Keratinocyte (primary cell): ENCODE measurements at regions not wholly inside any gene's neighbourhood (a gene's known extent, or its start where the extent isn't known, plus 50 kb on each side); places are given as distances from the start of the nearest gene placed in this dataset.

Source experiments
- DNase-seq: peaks from one replicate; pipeline ENCODE4 v3.0.0-alpha.2; 2011; ENCODE audit warnings: low read depth, missing footprints, low spot score
- FAIRE-seq: peaks from 2 replicates; lab custom pipeline; 2011; peaks lifted over from hg19 to GRCh38; lab: Jason Lieb, UNC
- H2AFZ ChIP-seq: 2 replicates; pipeline ENCODE4 v1.6.0; 2012; ENCODE audit warnings: low read length, control low read depth, inconsistent platforms; ENCODE audit not compliant: control insufficient read depth
- H3K27ac ChIP-seq: 2 replicates; pipeline ENCODE4 v1.5.1; 2011; ENCODE audit warnings: low read length; ENCODE audit not compliant: control insufficient read depth, insufficient read depth
- H3K27me3 ChIP-seq: 3 replicates; pipeline ENCODE4 v1.6.0; 2011; ENCODE audit warnings: low read length; ENCODE audit not compliant: control insufficient read depth, insufficient read depth; ENCODE audit errors: extremely low read depth
- H3K36me3 ChIP-seq, 2 experiments: 2 replicates in 1 of 2; 3 replicates in 1 of 2; pipeline ENCODE4 v1.5.1; 2011; ENCODE audit warnings: low read length in 2 of 2, mild to moderate bottlenecking in 1 of 2; ENCODE audit not compliant: control insufficient read depth in 2 of 2, insufficient read depth in 2 of 2; ENCODE audit errors: extremely low read depth in 1 of 2
- H3K4me1 ChIP-seq: 3 replicates; pipeline ENCODE4 v1.5.1; 2011; ENCODE audit warnings: low read length; ENCODE audit not compliant: control insufficient read depth, insufficient read depth; ENCODE audit errors: extremely low read depth
- H3K4me2 ChIP-seq: 3 replicates; pipeline ENCODE4 v1.6.0; 2011; ENCODE audit warnings: low read depth, low read length; ENCODE audit not compliant: control insufficient read depth, insufficient read depth; ENCODE audit errors: extremely low read depth
- H3K4me3 ChIP-seq, 3 experiments: fragments of 200-600 bp in 1 of 3; sonication (generic) in 1 of 3; 2 replicates in 2 of 3; 3 replicates in 1 of 3; pipeline ENCODE4 v1.5.1; 2011 to 2016; ENCODE audit warnings: low read length in 3 of 3, mild to moderate bottlenecking in 3 of 3, control low read depth in 2 of 3, inconsistent platforms in 1 of 3, low read depth in 1 of 3, mixed read lengths in 1 of 3, mixed run types in 1 of 3, moderate library complexity in 1 of 3; ENCODE audit not compliant: control insufficient read depth in 2 of 3, insufficient read depth in 2 of 3; ENCODE audit errors: extremely low read depth in 1 of 3
- H3K79me2 ChIP-seq: 2 replicates; pipeline ENCODE4 v1.6.0; 2012; ENCODE audit warnings: low read length; ENCODE audit not compliant: control insufficient read depth, insufficient read depth
- H3K9ac ChIP-seq: 3 replicates; pipeline ENCODE4 v1.6.0; 2011; ENCODE audit warnings: low read length; ENCODE audit not compliant: control insufficient read depth, insufficient read depth; ENCODE audit errors: extremely low read depth
- H3K9me1 ChIP-seq: 3 replicates; pipeline ENCODE4 v1.6.0; 2011; ENCODE audit warnings: low read length; ENCODE audit not compliant: control insufficient read depth, insufficient read depth; ENCODE audit errors: extremely low read depth
- H3K9me3 ChIP-seq: 2 replicates; pipeline ENCODE4 v1.5.1; 2012; ENCODE audit warnings: low read depth, low read length; ENCODE audit not compliant: control insufficient read depth
- H4K20me1 ChIP-seq: 3 replicates; pipeline ENCODE4 v1.6.0; 2011; ENCODE audit warnings: low read length; ENCODE audit not compliant: control insufficient read depth, insufficient read depth; ENCODE audit errors: extremely low read depth
- EZH2 ChIP-seq: IDR thresholded peaks from one replicate; pipeline ENCODE4 v1.6.1; 2012; ENCODE audit warnings: inconsistent platforms, mild to moderate bottlenecking, low read length, moderate library complexity
- dilution Hi-C: fragments of 300-500 bp; cut with MboI; formaldehyde crosslinking; loops from one replicate; pipeline ENCODE4 v1.7.0; 2020; ENCODE audit warnings: low sequenced_read_pairs; ENCODE audit not compliant: extremely low pct_ligation_motif_present
- TF ChIP-seq, protein P1 (sequence below), 3 experiments: IDR thresholded peaks in 1 of 3; conservative IDR thresholded peaks in 1 of 3; optimal IDR thresholded peaks in 1 of 3; 2 replicates in 2 of 3; 3 replicates in 1 of 3; pipeline versions ENCODE3 to v1.5.1; 2011; ENCODE audit warnings: low read length in 3 of 3, mild to moderate bottlenecking in 3 of 3, moderate library complexity in 2 of 3, control low read depth in 1 of 3, inconsistent platforms in 1 of 3; ENCODE audit not compliant: insufficient read depth in 2 of 3; ENCODE audit errors: extremely low read depth in 1 of 3

DNA sequence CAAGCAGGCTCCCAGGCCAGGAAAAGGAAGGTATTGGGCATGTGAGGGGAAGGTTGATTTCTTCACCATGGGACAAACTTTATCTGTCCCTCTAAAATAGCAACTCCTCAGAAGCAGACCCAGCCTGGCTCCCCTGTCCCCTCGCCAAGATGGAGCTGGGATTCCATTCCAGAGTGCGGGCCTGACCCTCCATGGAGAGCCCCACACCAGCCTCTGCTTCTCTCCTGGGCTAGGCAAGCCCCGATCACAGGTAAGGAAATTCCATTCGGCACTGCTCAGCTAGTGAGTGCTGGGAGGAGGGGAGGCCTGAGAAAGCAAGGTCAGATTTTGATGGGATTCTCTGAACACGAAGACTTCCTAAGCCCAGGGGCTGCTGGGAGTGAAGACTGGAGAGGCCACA is 98.4 kb downstream of the EFNB1 start:
- Histone ChIP-seq H3K27ac (no peak overlapping the region), H3K4me1 (peaks cover 14% of the 10 kb centered on the region), H3K9me3 (no peaks in the 10 kb centered on the region), H3K4me3 (no peak overlapping the region), H3K9ac (no peak overlapping the region), H3K4me2 (no peak overlapping the region), H4K20me1 (no peaks in the 10 kb centered on the region), H3K79me2 (no peaks in the 10 kb centered on the region), H3K9me1 (no peaks in the 10 kb centered on the region), H3K27me3 (peaks cover 3% of the 10 kb centered on the region), H3K36me3 (no peaks in the 10 kb centered on the region), H2AFZ (no peak overlapping the region)
- dilution Hi-C loops: no loop called here
- FAIRE-seq (no peak), DNase-seq (no peak)
- TF ChIP-seq EZH2: no peak
- TF ChIP-seq, protein P1, sequence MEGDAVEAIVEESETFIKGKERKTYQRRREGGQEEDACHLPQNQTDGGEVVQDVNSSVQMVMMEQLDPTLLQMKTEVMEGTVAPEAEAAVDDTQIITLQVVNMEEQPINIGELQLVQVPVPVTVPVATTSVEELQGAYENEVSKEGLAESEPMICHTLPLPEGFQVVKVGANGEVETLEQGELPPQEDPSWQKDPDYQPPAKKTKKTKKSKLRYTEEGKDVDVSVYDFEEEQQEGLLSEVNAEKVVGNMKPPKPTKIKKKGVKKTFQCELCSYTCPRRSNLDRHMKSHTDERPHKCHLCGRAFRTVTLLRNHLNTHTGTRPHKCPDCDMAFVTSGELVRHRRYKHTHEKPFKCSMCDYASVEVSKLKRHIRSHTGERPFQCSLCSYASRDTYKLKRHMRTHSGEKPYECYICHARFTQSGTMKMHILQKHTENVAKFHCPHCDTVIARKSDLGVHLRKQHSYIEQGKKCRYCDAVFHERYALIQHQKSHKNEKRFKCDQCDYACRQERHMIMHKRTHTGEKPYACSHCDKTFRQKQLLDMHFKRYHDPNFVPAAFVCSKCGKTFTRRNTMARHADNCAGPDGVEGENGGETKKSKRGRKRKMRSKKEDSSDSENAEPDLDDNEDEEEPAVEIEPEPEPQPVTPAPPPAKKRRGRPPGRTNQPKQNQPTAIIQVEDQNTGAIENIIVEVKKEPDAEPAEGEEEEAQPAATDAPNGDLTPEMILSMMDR (optimal IDR thresholded peaks at IDR 0.05 in 1 of 3, IDR thresholded peaks at IDR 0.05 in 1 of 3, conservative IDR thresholded peaks at IDR 0.05 in 1 of 3; ENCODE audit: extremely low read depth in 1 of 3, insufficient read depth in 2 of 3, low read length in 3 of 3): no peak

DNA sequence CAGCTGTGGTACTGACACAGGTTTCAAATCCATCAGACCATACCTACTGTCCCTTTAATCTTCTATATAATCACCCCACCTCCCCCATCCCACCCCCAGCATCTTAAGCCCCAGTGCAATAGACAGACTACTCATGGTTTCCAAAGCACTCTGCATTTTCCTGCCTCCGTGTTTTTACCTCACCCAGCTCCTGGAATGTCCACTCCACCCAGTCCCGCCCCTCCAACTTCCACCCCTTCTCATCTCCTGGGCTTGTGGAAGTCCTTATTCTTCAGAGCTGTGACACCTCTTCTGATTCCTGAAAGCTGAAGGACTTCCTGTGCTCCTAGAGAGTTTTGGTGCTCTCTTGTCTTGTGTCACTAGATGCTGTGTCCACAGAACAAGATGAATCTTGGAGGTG is 94.3 kb downstream of the EFNB1 start:
- no peak for DNase-seq
- Histone ChIP-seq H2AFZ (no peak overlapping the region), H4K20me1 (no peaks in the 10 kb centered on the region), H3K4me1 (no peaks in the 10 kb centered on the region), H3K9me1 (no peaks in the 10 kb centered on the region), H3K36me3 (no peaks in the 10 kb centered on the region), H3K27me3 (peaks cover 3% of the 10 kb centered on the region), H3K9ac (no peak overlapping the region), H3K9me3 (no peaks in the 10 kb centered on the region), H3K4me3 (no peak overlapping the region), H3K79me2 (no peaks in the 10 kb centered on the region), H3K4me2 (no peak overlapping the region), H3K27ac (no peak overlapping the region)
- dilution Hi-C loops: no loop called here
- no peak for TF ChIP-seq EZH2
- TF ChIP-seq, protein P1 (optimal IDR thresholded peaks at IDR 0.05 in 1 of 3, IDR thresholded peaks at IDR 0.05 in 1 of 3, conservative IDR thresholded peaks at IDR 0.05 in 1 of 3; ENCODE audit: extremely low read depth in 1 of 3, insufficient read depth in 2 of 3, low read length in 3 of 3): no peak
- no peak for FAIRE-seq
